WTC11 (cell line): ENCODE measurements at regions not wholly inside any gene's neighbourhood (a gene's known extent, or its start where the extent isn't known, plus 50 kb on each side); places are given as distances from the start of the nearest gene placed in this dataset.

ENCODE experiments used
- ARID4B ChIP-seq: sonication (generic); formaldehyde crosslinking; IDR thresholded peaks from 2 replicates; pipeline ENCODE4 v1.8.0; 2023; ENCODE audit warnings: missing genetic modification reagents, mild to moderate bottlenecking, borderline replicate concordance
- CTCF ChIP-seq: fragments of 200-600 bp; IDR thresholded peaks from 2 replicates; pipeline ENCODE4 v1.8.0; 2022; ENCODE audit warnings: antibody characterized with exemption
- FOXJ3 ChIP-seq: sonication (generic); formaldehyde crosslinking; IDR thresholded peaks from 2 replicates; pipeline ENCODE4 v1.9.0; 2021; ENCODE audit warnings: missing genetic modification reagents, mild to moderate bottlenecking, borderline replicate concordance
- JUN ChIP-seq: sonication (generic); formaldehyde crosslinking; IDR thresholded peaks from 2 replicates; pipeline ENCODE4 v1.8.0; 2023; ENCODE audit warnings: mild to moderate bottlenecking, missing genetic modification reagents
- USF2 ChIP-seq: sonication (generic); formaldehyde crosslinking; IDR thresholded peaks from 2 replicates; pipeline ENCODE4 v1.8.1; 2023; ENCODE audit warnings: mild to moderate bottlenecking, missing genetic modification reagents, moderate library complexity
- ZNF396 ChIP-seq: fragments of 250-450 bp; sonication (Bioruptor Pico); IDR thresholded peaks from 2 replicates; pipeline ENCODE4 v1.8.0; 2021; ENCODE audit warnings: mild to moderate bottlenecking, moderate library complexity, borderline replicate concordance

GRCh38 chr16:51854401-51854951 is 692.5 kb downstream of the TOX3 start:
- no peak for TF ChIP-seq USF2 (CRISPR knock-in tag)
- no peak for TF ChIP-seq ARID4B (CRISPR knock-in tag)
- TF ChIP-seq ZNF396: no peak
- TF ChIP-seq CTCF: no peak
- TF ChIP-seq JUN (CRISPR knock-in tag): no peak
- TF ChIP-seq FOXJ3 (CRISPR knock-in tag): no peak
